ENCODE measurements at regions not wholly inside any gene's neighbourhood (a gene's known extent, or its start where the extent isn't known, plus 50 kb on each side); places are given as distances from the start of the nearest gene placed in this dataset.

GRCh38 chr4:27338530-27338929 is 477.9 kb downstream of the STIM2 start:
- H3K27me3 ChIP-seq (ENCODE audit: control insufficient read depth, insufficient read depth, low read length), result no peaks in the 10 kb centered on the region
- WGBS (ENCODE audit: insufficient coverage, insufficient read length), result no CpG with 5 or more reads among the region's 3 CpGs
- no peak for DNase-seq (ENCODE audit: low read depth, low spot score)

DNA sequence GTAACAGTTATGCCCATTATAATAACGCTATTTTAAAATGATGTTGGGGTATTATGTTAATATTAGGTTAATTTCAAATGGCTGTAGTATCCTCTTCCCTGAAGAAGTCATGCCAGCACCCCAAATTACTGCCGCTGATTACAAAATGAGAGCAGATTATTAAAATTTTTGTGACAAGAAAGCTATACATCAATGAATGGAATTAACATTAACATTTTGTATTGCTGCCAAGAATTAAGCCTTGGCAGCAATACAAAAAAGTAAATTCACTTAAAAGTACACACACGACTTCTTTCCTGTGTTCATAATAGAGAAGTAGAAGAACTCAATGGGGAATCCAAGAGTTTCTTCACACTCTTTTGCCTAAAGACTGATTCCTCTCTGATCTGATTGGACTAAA is 482.8 kb downstream of the STIM2 start:
- Histone ChIP-seq H3K4me3 (ENCODE audit: low read length) (no peak overlapping the region), H3K27me3 (ENCODE audit: control insufficient read depth, insufficient read depth, low read length) (no peaks in the 10 kb centered on the region), H3K4me1 (ENCODE audit: control insufficient read depth, insufficient read depth, low read length) (no peaks in the 10 kb centered on the region), H3K27ac (ENCODE audit: low read length) (no peak overlapping the region), H3K36me3 (ENCODE audit: control insufficient read depth, insufficient read depth, low read length) (no peaks in the 10 kb centered on the region), H3K9me3 (ENCODE audit: control insufficient read depth, insufficient read depth, low read length) (no peaks in the 10 kb centered on the region)
- WGBS (ENCODE audit: insufficient coverage, insufficient read length), result no CpG with 5 or more reads among the region's 3 CpGs
- DNase-seq (ENCODE audit: low read depth, low spot score), result no peak

More at GRCh38 chr4:27338530-27338929, 477.9 kb downstream of the STIM2 start:
- Histone ChIP-seq H3K36me3 (ENCODE audit: control insufficient read depth, insufficient read depth, low read length) (no peaks in the 10 kb centered on the region), H3K9me3 (ENCODE audit: control insufficient read depth, insufficient read depth, low read length) (no peaks in the 10 kb centered on the region), H3K27ac (ENCODE audit: low read length) (no peak overlapping the region), H3K4me1 (ENCODE audit: control insufficient read depth, insufficient read depth, low read length) (no peaks in the 10 kb centered on the region), H3K4me3 (ENCODE audit: low read length) (no peak overlapping the region)

- no peaks in the 10 kb centered on the region for H3K27me3 ChIP-seq (ENCODE audit: control insufficient read depth, insufficient read depth, low read length)
- WGBS (ENCODE audit: insufficient coverage, insufficient read length), result no CpG with 5 or more reads among the region's 3 CpGs
- no peaks in the 10 kb centered on the region for H3K9me3 ChIP-seq (ENCODE audit: control insufficient read depth, insufficient read depth, low read length)
- DNase-seq (ENCODE audit: low read depth, low spot score), result no peak
- no peaks in the 10 kb centered on the region for H3K36me3 ChIP-seq (ENCODE audit: control insufficient read depth, insufficient read depth, low read length)
- no peaks in the 10 kb centered on the region for H3K4me1 ChIP-seq (ENCODE audit: control insufficient read depth, insufficient read depth, low read length)
- no peak overlapping the region for H3K27ac ChIP-seq (ENCODE audit: low read length)
- no peak overlapping the region for H3K4me3 ChIP-seq (ENCODE audit: low read length)
Observed at GRCh38 chr4:27350161-27350560, 489.5 kb downstream of the STIM2 start.

GRCh38 chr4:27357283-27357682 is 496.6 kb downstream of the STIM2 start:
- H3K27me3 ChIP-seq (ENCODE audit: control insufficient read depth, insufficient read depth, low read length), result no peaks in the 10 kb centered on the region
- WGBS (ENCODE audit: insufficient coverage, insufficient read length), result no CpG with 5 or more reads among the region's 6 CpGs
- DNase-seq (ENCODE audit: low read depth, low spot score), result no peak
- H3K4me3 ChIP-seq (ENCODE audit: low read length), result no peak overlapping the region
- no peaks in the 10 kb centered on the region; the same call in 1 of the 2 replicates for H3K4me1 ChIP-seq (ENCODE audit: control insufficient read depth, insufficient read depth, low read length)
- H3K27ac ChIP-seq (ENCODE audit: low read length), result no peak overlapping the region
- H3K9me3 ChIP-seq (ENCODE audit: control insufficient read depth, insufficient read depth, low read length), result no peaks in the 10 kb centered on the region
- H3K36me3 ChIP-seq (ENCODE audit: control insufficient read depth, insufficient read depth, low read length), result no peaks in the 10 kb centered on the region

DNA sequence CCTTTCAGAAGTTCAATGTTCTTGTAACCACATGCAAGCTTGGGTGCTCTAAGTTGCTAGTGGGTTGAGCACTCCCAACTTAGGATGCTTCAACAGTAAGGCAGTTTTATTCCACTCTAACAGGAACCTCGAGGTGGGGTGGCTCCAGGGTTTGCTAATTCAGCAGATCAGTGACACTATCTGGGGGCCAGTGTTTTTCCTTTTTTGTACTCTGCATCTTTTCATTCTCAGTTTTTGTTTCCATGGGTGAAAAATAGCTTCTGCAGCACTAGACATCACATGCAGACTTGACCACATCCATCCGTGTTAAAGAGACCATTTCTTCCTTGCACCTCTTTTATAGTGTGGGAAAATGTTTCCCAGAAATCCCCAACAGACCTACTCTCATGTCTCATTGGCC is 497.6 kb downstream of the STIM2 start:
- DNase-seq (ENCODE audit: low read depth, low spot score), result no peak
- H3K4me3 ChIP-seq (ENCODE audit: low read length), result no peak overlapping the region

DNA sequence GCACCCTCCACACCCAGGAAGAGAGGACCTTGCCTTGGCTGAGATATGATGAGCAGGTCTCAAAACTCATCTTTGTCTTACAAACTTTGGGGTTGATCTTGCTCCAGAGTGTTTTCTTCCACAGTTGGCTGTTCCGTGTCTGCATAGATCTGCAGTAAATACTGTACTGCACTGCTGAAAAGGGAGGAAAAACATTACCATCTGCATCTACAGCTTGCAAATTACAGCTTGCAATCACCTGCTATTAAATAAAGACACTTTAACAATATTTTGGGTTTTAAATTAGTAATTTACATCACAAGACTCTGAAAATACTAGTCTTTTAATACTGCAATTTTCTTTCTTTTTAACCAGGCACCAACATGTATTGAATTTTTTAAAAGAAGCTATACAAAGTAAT is 499.5 kb downstream of the STIM2 start:
- Histone ChIP-seq H3K4me1 (ENCODE audit: control insufficient read depth, insufficient read depth, low read length) (no peaks in the 10 kb centered on the region; the same call in 1 of the 2 replicates), H3K4me3 (ENCODE audit: low read length) (no peak overlapping the region), H3K27ac (ENCODE audit: low read length) (no peak overlapping the region), H3K36me3 (ENCODE audit: control insufficient read depth, insufficient read depth, low read length) (no peaks in the 10 kb centered on the region), H3K9me3 (ENCODE audit: control insufficient read depth, insufficient read depth, low read length) (no peaks in the 10 kb centered on the region), H3K27me3 (ENCODE audit: control insufficient read depth, insufficient read depth, low read length) (no peaks in the 10 kb centered on the region)
- WGBS (ENCODE audit: insufficient coverage, insufficient read length), result no CpG with 5 or more reads among the region's 1 CpG
- DNase-seq (ENCODE audit: low read depth, low spot score), result no peak

More for the DNA sequence above, 497.6 kb downstream of the STIM2 start:
- no peak overlapping the region for H3K27ac ChIP-seq (ENCODE audit: low read length)
- H3K27me3 ChIP-seq (ENCODE audit: control insufficient read depth, insufficient read depth, low read length), result no peaks in the 10 kb centered on the region
- H3K9me3 ChIP-seq (ENCODE audit: control insufficient read depth, insufficient read depth, low read length), result no peaks in the 10 kb centered on the region
- H3K36me3 ChIP-seq (ENCODE audit: control insufficient read depth, insufficient read depth, low read length), result no peaks in the 10 kb centered on the region
- WGBS (ENCODE audit: insufficient coverage, insufficient read length), result no CpG with 5 or more reads among the region's 2 CpGs
- H3K4me1 ChIP-seq (ENCODE audit: control insufficient read depth, insufficient read depth, low read length), result no peaks in the 10 kb centered on the region; the same call in 1 of the 2 replicates

DNA sequence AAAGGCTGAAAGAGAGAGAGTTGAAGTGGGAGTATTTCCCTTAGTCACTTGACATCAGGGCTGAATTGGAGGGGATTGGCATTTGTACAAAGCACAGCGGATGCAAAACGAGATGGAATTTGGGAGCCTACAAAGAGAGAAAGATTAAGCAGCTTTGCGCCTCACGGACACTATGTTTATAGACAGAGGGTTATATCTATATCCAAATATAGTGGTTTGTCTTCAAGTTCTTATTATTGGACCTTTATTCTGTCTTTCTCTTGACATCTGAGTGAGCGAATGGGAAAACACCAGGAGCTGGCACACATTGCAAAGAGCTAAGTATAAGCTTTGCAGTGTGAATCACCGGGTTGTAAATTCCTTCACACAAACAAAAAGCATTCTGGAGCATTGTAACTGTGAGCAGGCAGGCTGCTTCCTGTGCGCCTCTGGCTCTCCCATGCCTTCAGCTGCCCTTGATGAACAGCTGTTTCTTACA is 500.2 kb downstream of the STIM2 start:
- no peak for DNase-seq (ENCODE audit: low read depth, low spot score)
- no peaks in the 10 kb centered on the region for H3K36me3 ChIP-seq (ENCODE audit: control insufficient read depth, insufficient read depth, low read length)
- WGBS (ENCODE audit: insufficient coverage, insufficient read length), result no CpG with 5 or more reads among the region's 7 CpGs
- no peaks in the 10 kb centered on the region for H3K27me3 ChIP-seq (ENCODE audit: control insufficient read depth, insufficient read depth, low read length)
- no peak overlapping the region for H3K4me3 ChIP-seq (ENCODE audit: low read length)
- H3K27ac ChIP-seq (ENCODE audit: low read length), result no peak overlapping the region
- H3K9me3 ChIP-seq (ENCODE audit: control insufficient read depth, insufficient read depth, low read length), result no peaks in the 10 kb centered on the region
- H3K4me1 ChIP-seq (ENCODE audit: control insufficient read depth, insufficient read depth, low read length), result no peaks in the 10 kb centered on the region; the same call in 1 of the 2 replicates

GRCh38 chr4:27364509-27364908 is 503.9 kb downstream of the STIM2 start:
- WGBS (ENCODE audit: insufficient coverage, insufficient read length), result no CpG with 5 or more reads among the region's 6 CpGs
- no peaks in the 10 kb centered on the region for H3K9me3 ChIP-seq (ENCODE audit: control insufficient read depth, insufficient read depth, low read length)
- DNase-seq (ENCODE audit: low read depth, low spot score), result no peak
- H3K36me3 ChIP-seq (ENCODE audit: control insufficient read depth, insufficient read depth, low read length), result no peaks in the 10 kb centered on the region
- H3K4me1 ChIP-seq (ENCODE audit: control insufficient read depth, insufficient read depth, low read length), result no peaks in the 10 kb centered on the region; the same call in 1 of the 2 replicates
- no peak overlapping the region for H3K4me3 ChIP-seq (ENCODE audit: low read length)
- no peak overlapping the region for H3K27ac ChIP-seq (ENCODE audit: low read length)
- no peaks in the 10 kb centered on the region for H3K27me3 ChIP-seq (ENCODE audit: control insufficient read depth, insufficient read depth, low read length)

DNA sequence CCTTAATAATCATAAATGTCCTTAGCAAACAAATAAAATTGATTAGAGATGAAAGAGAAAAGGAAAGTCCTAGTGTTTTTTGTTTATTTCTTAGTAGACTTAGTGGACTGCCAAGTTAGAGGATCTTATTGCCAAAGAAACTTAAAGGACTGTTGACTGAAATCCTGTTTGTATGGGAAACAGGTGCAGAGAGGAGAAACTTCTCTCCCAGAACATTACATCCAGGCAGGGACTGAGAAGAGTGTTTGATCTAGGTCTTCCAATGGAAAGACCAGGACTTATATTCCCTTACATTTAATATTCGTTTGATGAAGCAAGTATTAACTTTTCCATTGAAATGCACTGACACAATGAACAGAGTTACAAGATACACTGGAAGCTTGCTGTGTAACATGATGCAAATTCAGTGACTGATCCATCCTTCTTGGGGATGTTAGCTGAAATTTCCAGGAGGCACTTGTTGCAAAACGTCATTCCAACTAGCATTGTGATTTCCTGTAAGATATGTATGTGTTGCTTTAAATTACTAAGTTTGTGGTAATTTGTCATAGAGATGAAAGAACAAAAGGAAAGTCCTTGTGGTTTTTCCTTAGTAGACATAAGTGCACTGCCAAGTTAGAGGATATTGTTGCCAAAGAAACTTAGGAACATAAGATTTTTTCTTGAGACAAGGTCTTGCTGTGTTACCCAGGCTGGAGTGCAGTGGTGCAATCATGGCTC is 505.6 kb downstream of the STIM2 start:
- no CpG with 5 or more reads among the region's 2 CpGs for WGBS (ENCODE audit: insufficient coverage, insufficient read length)
- Histone ChIP-seq H3K36me3 (ENCODE audit: control insufficient read depth, insufficient read depth, low read length) (no peaks in the 10 kb centered on the region), H3K4me3 (ENCODE audit: low read length) (no peak overlapping the region), H3K27me3 (ENCODE audit: control insufficient read depth, insufficient read depth, low read length) (no peaks in the 10 kb centered on the region), H3K9me3 (ENCODE audit: control insufficient read depth, insufficient read depth, low read length) (no peaks in the 10 kb centered on the region), H3K27ac (ENCODE audit: low read length) (no peak overlapping the region), H3K4me1 (ENCODE audit: control insufficient read depth, insufficient read depth, low read length) (no peaks in the 10 kb centered on the region)
- no peak for DNase-seq (ENCODE audit: low read depth, low spot score)

GRCh38 chr4:27368781-27369180 is 508.1 kb downstream of the STIM2 start:
- no peaks in the 10 kb centered on the region for H3K4me1 ChIP-seq (ENCODE audit: control insufficient read depth, insufficient read depth, low read length)
- no peak for DNase-seq (ENCODE audit: low read depth, low spot score)
- no peaks in the 10 kb centered on the region for H3K36me3 ChIP-seq (ENCODE audit: control insufficient read depth, insufficient read depth, low read length)
- H3K4me3 ChIP-seq (ENCODE audit: low read length), result no peak overlapping the region
- H3K27me3 ChIP-seq (ENCODE audit: control insufficient read depth, insufficient read depth, low read length), result no peaks in the 10 kb centered on the region
- no CpG with 5 or more reads among the region's 1 CpG for WGBS (ENCODE audit: insufficient coverage, insufficient read length)
- no peak overlapping the region for H3K27ac ChIP-seq (ENCODE audit: low read length)
- no peaks in the 10 kb centered on the region for H3K9me3 ChIP-seq (ENCODE audit: control insufficient read depth, insufficient read depth, low read length)

- Histone ChIP-seq H3K4me3 (ENCODE audit: low read length) (no peak overlapping the region), H3K9me3 (ENCODE audit: control insufficient read depth, insufficient read depth, low read length) (no peaks in the 10 kb centered on the region), H3K27me3 (ENCODE audit: control insufficient read depth, insufficient read depth, low read length) (no peaks in the 10 kb centered on the region), H3K36me3 (ENCODE audit: control insufficient read depth, insufficient read depth, low read length) (no peaks in the 10 kb centered on the region), H3K4me1 (ENCODE audit: control insufficient read depth, insufficient read depth, low read length) (no peaks in the 10 kb centered on the region), H3K27ac (ENCODE audit: low read length) (no peak overlapping the region)
- DNase-seq (ENCODE audit: low read depth, low spot score), result no peak
- WGBS (ENCODE audit: insufficient coverage, insufficient read length), result no CpG with 5 or more reads among the region's 4 CpGs
Observed at GRCh38 chr4:27381815-27382214, 521.2 kb downstream of the STIM2 start.
